IPS-NIHi7 (cell line): ENCODE measurements at regions not wholly inside any gene's neighbourhood (a gene's known extent, or its start where the extent isn't known, plus 50 kb on each side); places are given as distances from the start of the nearest gene placed in this dataset.
A peak's percentile ranks its signal among the peaks of the same experiment; 100 is the strongest.
"Not testable (repeated sequence)": the region's sequence is repeated elsewhere in the genome, so short reads cannot be mapped to it uniquely, and the experiment has no call there.

Source experiments
- DNase-seq: peaks from one replicate; pipeline ENCODE4 v3.0.0; 2012; ENCODE audit warnings: mixed read lengths; ENCODE audit errors: extremely low spot score

- no peak for DNase-seq
Observed at GRCh38 chr11:25755918-25756584, 575.9 kb upstream of the ANO3 start.

GRCh38 chr11:25758145-25758661 lies 573.7 kb upstream of the ANO3 start:
- DNase-seq, result no peak

GRCh38 chr11:25766332-25767015 lies 565.5 kb upstream of the ANO3 start:
- DNase-seq, result no peak

GRCh38 chr11:25769287-25769686 lies 562.6 kb upstream of the ANO3 start:
- DNase-seq, result no peak

GRCh38 chr11:25771605-25772004 lies 560.3 kb upstream of the ANO3 start:
- no peak for DNase-seq

GRCh38 chr11:25775603-25776002 lies 556.3 kb upstream of the ANO3 start:
- DNase-seq, result no peak

- no peak for DNase-seq
Observed at GRCh38 chr11:25776238-25776637, 555.7 kb upstream of the ANO3 start.

- DNase-seq, result no peak
Observed at GRCh38 chr11:25777343-25777742, 554.6 kb upstream of the ANO3 start.

GRCh38 chr11:25779033-25779432 lies 552.9 kb upstream of the ANO3 start:
- no peak for DNase-seq

GRCh38 chr11:25787416-25787815 lies 544.5 kb upstream of the ANO3 start:
- no peak for DNase-seq

- no peak for DNase-seq
Observed at GRCh38 chr11:25790396-25790795, 541.5 kb upstream of the ANO3 start.

GRCh38 chr11:25793637-25794036 lies 538.3 kb upstream of the ANO3 start:
- DNase-seq, result no peak

- peak; percentile 22 for DNase-seq
Observed at GRCh38 chr11:25794804-25795203, 537.1 kb upstream of the ANO3 start.

- no peak for DNase-seq
Observed at GRCh38 chr11:25816411-25816810, 515.5 kb upstream of the ANO3 start.

GRCh38 chr11:25824688-25825087 lies 507.2 kb upstream of the ANO3 start:
- no peak for DNase-seq

- not testable (repeated sequence) for DNase-seq
Observed at GRCh38 chr11:25831485-25831884, 500.4 kb upstream of the ANO3 start.

- DNase-seq, result peak; percentile 39
Observed at GRCh38 chr11:25838918-25839625, 492.9 kb upstream of the ANO3 start.

- no peak for DNase-seq
Observed at GRCh38 chr11:25844811-25845210, 487.1 kb upstream of the ANO3 start.

- DNase-seq, result no peak
Observed at GRCh38 chr11:25855916-25856315, 476.0 kb upstream of the ANO3 start.

GRCh38 chr11:25859776-25860175 lies 472.2 kb upstream of the ANO3 start:
- DNase-seq, result no peak

GRCh38 chr11:25860677-25861450 lies 471.1 kb upstream of the ANO3 start:
- no peak for DNase-seq

- DNase-seq, result no peak
Observed at GRCh38 chr11:25862159-25862558, 469.8 kb upstream of the ANO3 start.
